Superior temporal gyrus (tissue), 1 donor: ENCODE measurements at regions not wholly inside any gene's neighbourhood (a gene's known extent, or its start where the extent isn't known, plus 50 kb on each side); places are given as distances from the start of the nearest gene placed in this dataset.

Experiments used
- DNase-seq: peaks from one replicate; pipeline ENCODE4 v3.0.0-alpha.2; 2016; ENCODE audit errors: extremely low spot score

GRCh38 chr6:47151232-47151898, 109.2 kb upstream of the ADGRF1 start:
- DNase-seq, result no peak

DNA sequence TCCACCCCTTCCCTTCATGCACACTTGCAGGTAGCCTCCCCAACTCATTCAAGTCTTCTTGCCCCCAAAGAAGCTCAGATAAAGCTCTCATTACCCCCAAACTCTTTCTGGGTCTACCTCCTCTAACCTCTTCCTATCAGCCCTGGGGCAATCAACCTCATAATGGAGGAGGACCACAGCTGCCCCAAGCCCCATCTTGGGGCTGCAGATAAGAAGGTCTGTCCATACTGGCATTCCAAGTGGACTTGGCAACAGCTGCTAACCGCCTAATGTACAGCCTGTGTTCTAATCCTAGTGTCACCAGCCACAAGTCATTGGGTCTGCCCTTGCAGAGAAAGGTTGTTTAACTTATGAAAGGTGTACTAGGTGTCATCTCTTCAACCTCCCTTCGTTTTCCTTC, 107.4 kb upstream of the ADGRF1 start:
- DNase-seq, result no peak

DNA sequence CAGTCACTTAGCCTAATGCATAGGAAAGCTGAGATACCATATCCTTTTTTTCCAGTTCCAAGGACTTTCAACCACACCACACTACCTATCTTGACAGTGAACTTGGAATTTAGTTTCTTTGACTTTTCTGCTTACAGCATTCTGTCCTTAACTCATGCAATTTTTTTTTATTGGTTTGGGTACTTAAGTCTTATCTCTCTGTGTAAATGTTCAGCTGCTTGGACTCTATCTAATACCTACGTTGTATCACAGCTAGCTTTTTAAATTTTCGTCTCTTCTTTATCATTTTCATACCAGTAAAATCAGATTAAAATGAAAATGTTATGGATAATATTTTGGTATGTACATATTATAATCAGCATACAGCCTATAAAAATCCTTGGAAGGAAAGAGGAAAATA, 106.9 kb upstream of the ADGRF1 start:
- no peak for DNase-seq

GRCh38 chr6:47147836-47148344, 105.8 kb upstream of the ADGRF1 start:
- DNase-seq, result no peak

GRCh38 chr6:47147175-47147727, 105.1 kb upstream of the ADGRF1 start:
- DNase-seq, result no peak

GRCh38 chr6:47146431-47147174, 104.5 kb upstream of the ADGRF1 start:
- DNase-seq, result no peak

DNA sequence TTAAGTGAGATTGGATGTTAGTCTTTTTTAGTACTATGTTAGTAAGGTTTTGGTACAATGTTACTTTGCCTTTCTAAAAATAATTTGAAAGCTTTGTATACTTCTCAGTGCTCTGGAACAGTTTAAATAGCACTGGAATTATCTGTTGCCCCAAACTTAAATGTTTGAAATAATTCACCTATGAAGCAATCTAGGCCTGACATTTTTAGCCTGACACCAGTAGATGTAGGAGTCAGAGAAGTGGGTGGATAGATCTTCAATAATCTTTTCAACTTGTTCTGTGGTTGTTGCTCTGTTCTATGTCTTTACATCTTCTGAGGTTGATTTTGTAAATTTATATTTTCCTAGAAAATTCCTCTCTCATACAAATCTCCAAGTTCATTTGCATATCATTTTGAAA, 103.1 kb upstream of the ADGRF1 start:
- DNase-seq, result no peak

DNA sequence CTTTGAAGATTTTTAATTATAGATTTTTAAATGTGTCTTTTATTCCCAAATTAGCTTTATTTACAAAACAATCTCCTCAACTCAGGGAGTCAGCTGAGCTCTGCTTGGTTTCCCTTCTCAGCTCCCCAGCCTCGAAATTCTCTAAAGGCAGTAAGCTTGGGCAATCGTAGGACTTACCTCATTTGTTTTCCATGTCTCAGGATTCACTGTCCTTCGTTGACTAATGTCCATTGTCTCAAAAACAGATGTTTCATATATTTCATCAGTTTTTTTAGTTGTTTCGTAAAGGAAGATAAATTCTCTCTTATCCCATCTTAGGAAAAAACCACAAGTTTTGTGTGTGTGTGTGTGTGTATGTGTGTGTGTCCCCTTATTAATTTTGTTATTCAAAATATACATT, 102.2 kb upstream of the ADGRF1 start:
- no peak for DNase-seq

- no peak for DNase-seq
Measured at GRCh38 chr6:47141963-47142362, 99.8 kb upstream of the ADGRF1 start.

- DNase-seq, result no peak
Measured at GRCh38 chr6:47141171-47141570, 99.0 kb upstream of the ADGRF1 start.

GRCh38 chr6:47138046-47138445, 95.9 kb upstream of the ADGRF1 start:
- no peak for DNase-seq

DNA sequence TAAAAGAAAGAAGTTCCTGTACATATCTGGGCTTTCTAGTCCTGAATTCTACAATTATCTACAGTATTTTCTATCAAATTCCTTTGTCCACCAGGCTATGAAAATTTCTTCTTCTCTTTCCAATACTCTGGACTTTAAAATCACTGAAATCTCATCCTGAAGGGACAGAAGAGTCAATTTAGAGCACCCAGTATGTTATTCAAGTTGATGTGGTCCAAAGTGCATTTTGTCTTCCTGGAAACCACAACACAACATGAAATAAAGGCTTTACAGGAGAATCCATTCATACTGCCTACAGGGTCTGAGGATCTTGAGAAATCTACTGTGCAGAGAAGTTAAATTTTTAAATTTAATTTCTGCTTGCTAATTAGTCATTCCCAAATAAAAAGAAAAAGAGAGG, 94.9 kb upstream of the ADGRF1 start:
- DNase-seq, result no peak

GRCh38 chr6:47135772-47136171, 93.6 kb upstream of the ADGRF1 start:
- no peak for DNase-seq

DNA sequence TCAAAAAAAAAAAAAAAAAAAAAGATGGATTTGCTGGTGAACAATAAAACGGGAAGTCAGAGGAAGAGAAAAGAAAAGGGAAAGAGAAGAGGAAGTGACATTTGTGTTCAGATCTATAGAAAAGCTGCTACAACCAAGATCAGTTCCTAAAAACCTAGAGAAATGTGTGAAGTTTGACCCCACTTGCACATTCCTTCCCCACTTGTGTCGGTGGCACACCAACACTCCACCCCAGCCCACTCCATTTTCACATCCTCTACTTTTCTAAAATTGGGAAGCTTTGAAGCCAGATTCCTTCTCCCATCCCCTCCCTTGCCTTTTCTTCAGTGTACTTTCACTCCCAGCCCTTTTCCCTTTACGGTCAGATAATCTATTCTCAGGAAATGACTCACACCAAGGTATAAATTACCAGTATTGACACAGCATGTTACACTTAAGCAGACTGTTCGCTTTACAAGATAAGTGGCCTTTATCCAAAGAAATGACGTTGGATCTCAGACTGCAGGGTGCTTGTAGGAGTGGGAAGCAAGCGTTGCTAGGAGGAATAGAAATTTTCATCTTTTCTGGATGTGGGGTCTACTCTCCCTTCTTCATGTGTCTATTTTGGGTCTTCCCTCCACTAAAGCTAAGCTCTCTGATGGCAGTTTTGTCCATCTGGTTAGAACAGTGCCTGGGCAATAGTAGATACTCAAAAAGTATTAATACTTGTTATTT, 92.5 kb upstream of the ADGRF1 start:
- peak; percentile 17 for DNase-seq

GRCh38 chr6:47133230-47134000, 91.3 kb upstream of the ADGRF1 start:
- DNase-seq, result no peak

DNA sequence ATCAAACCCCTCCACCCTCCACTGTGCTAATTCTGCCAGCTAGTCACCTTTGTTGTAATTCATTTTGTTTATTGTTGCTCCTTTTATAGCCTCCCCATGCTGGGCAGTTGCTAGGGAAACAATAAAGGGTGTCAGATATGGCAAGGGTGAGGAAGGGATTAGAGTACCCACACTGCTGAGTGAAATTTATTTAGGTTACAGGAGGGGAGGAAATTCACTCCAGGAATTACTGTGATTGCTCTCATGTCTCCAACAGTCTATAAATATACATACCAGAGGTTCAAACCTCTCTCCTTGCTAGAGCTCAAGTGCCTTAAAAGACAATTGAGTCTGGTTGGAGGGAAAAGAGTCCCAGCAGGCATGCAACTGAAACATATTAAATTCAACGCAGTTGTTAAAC, 90.6 kb upstream of the ADGRF1 start:
- DNase-seq, result no peak

DNA sequence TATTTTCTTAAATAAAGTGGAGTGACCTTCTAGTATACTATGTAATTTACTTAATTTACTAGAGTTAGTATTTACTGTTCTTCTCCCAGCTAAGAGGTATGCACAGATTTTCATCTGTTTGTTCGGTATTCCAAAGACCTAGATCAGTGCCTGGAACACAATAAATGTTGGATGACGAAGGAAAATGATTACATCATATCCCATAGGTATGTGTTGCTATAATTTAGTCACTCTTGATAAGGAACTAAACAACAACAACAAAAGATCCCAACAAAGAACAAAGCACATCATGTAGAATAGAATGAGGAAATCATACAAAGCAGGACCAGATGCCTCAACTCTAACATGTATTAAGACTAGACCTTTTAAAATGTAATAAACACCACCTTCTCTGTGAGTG, 89.6 kb upstream of the ADGRF1 start:
- no peak for DNase-seq

DNA sequence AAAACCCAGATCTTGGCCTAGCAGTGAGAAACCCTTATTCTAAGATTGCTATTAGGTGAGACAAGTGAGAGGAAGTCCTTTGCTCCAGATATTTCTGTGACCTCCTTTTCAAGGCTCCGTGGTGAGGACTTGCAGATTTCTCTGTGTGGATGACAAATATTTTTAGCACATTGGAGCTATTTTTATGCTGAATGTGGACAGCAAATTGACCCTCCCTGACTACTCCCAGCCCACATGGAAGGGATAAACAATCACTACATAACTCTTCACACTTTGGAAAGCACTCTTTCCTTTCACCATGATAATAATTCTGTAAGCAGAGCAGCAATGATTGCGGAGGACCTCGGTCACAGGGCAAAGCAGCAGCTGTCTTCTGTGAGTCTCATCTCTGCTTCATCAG, 88.0 kb upstream of the ADGRF1 start:
- DNase-seq, result no peak

DNA sequence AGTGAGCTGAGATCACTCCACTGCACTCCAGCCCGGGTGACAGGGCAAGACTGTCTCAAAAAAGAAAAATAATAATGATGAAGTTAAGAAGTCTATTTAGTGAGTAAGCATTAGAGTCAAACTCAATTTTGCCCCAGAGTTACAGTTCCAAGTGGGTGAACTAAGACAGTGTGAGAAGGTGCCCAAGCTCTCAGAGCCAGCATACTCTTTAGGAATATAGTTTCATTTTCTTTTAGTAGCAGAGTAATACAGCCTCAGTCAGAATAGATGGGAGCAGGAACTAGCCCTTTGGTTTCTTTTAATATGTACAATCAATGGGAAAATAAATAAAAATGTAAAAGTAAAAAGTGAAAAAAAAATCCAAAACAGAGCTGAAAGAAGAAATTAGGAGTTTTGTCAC, 87.0 kb upstream of the ADGRF1 start:
- DNase-seq, result no peak

DNA sequence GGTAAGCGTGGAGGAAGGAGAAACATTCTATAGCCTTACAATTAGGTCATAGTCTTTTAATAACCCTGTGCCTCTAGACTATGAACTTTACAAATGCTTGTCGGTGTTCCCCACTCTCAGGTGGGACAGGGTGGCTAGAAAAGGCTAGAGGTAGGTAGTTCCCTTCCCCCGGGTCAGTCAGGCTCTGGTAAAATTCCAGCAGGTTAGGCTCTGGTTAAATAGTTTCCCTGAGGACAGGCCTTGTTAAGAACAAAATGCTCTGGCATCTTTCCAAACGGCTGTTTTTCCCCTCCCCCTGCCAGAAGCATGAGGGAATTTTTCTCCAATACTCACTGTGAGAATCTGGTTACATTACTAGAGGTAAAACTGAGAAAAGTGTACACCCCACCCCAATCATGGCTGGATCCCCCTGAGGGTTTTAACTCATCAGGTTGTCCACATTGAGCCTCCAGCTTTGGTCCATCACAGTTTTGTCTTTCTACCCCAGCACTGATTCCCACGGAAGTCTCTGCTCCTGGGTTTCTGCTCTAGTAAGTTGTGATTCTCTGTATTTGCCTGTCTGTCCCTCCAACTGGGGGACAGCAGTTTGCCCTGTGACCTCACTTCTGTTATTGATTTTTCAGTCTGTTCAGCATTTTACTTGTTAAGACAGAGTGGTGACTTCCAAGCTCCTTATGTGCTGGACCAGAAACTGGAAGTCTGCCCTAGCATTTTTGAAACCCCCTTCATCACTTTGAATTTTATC, 84.7 kb upstream of the ADGRF1 start:
- no peak for DNase-seq

DNA sequence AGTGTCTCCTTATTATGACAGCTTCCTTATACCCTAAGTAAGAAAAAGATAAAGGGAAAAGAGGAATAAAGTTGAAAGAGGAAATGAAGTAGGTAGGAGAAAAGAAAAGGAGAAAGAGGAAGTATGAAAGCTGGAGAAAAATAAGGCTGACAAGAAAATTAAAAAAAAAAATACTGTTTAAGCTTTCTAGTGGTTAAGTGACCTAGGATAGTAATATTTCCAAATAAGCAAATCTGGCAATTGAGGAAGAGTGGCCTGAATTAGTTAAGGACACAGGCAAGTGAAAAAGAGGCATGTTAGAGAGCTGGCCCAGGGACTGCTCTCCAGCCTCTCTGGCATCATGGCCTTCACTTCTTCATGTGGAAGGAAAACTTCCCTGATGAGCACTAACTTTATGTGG, 76.5 kb upstream of the ADGRF1 start:
- no peak for DNase-seq
